ENCODE measurements at regions not wholly inside any gene's neighbourhood (a gene's known extent, or its start where the extent isn't known, plus 50 kb on each side); places are given as distances from the start of the nearest gene placed in this dataset.

- TF ChIP-seq SRSF1 (optimal IDR thresholded peaks at IDR 0.05; ENCODE audit: low read depth, low read length) (no peak), ISX (CRISPR knock-in tag; conservative IDR thresholded peaks at IDR 0.05) (no peak), ZNF18 (CRISPR knock-in tag; IDR thresholded peaks at IDR 0.05; ENCODE audit: insufficient replicate concordance) (no peak), HES4 (CRISPR knock-in tag; IDR thresholded peaks at IDR 0.05; ENCODE audit: borderline replicate concordance) (no peak), ZMAT3 (CRISPR knock-in tag; conservative IDR thresholded peaks at IDR 0.05) (0 out of 2 replicates have a peak, but pooled peaks have one; percentile 26), BCLAF1 (IDR thresholded peaks at IDR 0.05) (no peak), REL (CRISPR knock-in tag; conservative IDR thresholded peaks at IDR 0.05) (no peak), ZGPAT (CRISPR knock-in tag; IDR thresholded peaks at IDR 0.05) (0 out of 2 replicates have a peak, but pooled peaks have one; percentile 48), NPAS2 (CRISPR knock-in tag; IDR thresholded peaks at IDR 0.05; ENCODE audit: borderline replicate concordance) (no peak), CEBPZ (IDR thresholded peaks at IDR 0.05; ENCODE audit: low read length) (no peak)
Measured at GRCh38 chr2:20506201-20506685, 59.4 kb downstream of the RHOB start (continued).

All from HepG2 (cell line).